HG02852 (cell line): ENCODE measurements at regions not wholly inside any gene's neighbourhood (a gene's known extent, or its start where the extent isn't known, plus 50 kb on each side); places are given as distances from the start of the nearest gene placed in this dataset.
"Not testable (repeated sequence)": the region's sequence is repeated elsewhere in the genome, so short reads cannot be mapped to it uniquely, and the experiment has no call there.

Source experiments
- ATAC-seq: cut with Tn5 transposase; IDR thresholded peaks from one replicate; pipeline ENCODE4 v1.9.1; 2021; ENCODE audit warnings: mild to moderate bottlenecking, moderate library complexity; ENCODE audit not compliant: unreplicated experiment

GRCh38 chr2:181789827-181790448, 101.6 kb upstream of the ITPRID2 start:
- peak; percentile 54 for ATAC-seq

- ATAC-seq: peak; percentile 91
Observed at GRCh38 chr2:181790716-181791649, 100.5 kb upstream of the ITPRID2 start.

GRCh38 chr2:181792906-181793305, 98.6 kb upstream of the ITPRID2 start:
- no peak for ATAC-seq

- no peak for ATAC-seq
Observed at GRCh38 chr2:181798022-181798421, 93.5 kb upstream of the ITPRID2 start.

GRCh38 chr2:181802300-181802699, 89.2 kb upstream of the ITPRID2 start:
- ATAC-seq: not testable (repeated sequence)

GRCh38 chr2:181803903-181804799, 87.4 kb upstream of the ITPRID2 start:
- ATAC-seq: not testable (repeated sequence)

- no peak for ATAC-seq
Observed at GRCh38 chr2:181805228-181806038, 86.1 kb upstream of the ITPRID2 start.

GRCh38 chr2:181806039-181806392, 85.5 kb upstream of the ITPRID2 start:
- ATAC-seq: no peak

GRCh38 chr2:181807526-181807925, 84.0 kb upstream of the ITPRID2 start:
- no peak for ATAC-seq

- no peak for ATAC-seq
Observed at GRCh38 chr2:181810823-181811695, 80.5 kb upstream of the ITPRID2 start.

- ATAC-seq: no peak
Observed at GRCh38 chr2:181812106-181812743, 79.3 kb upstream of the ITPRID2 start.

GRCh38 chr2:181814057-181814491, 77.5 kb upstream of the ITPRID2 start:
- no peak for ATAC-seq

GRCh38 chr2:181817509-181817908, 74.0 kb upstream of the ITPRID2 start:
- no peak for ATAC-seq

GRCh38 chr2:181818058-181818680, 73.4 kb upstream of the ITPRID2 start:
- no peak for ATAC-seq

GRCh38 chr2:181818840-181819239, 72.7 kb upstream of the ITPRID2 start:
- no peak for ATAC-seq

- no peak for ATAC-seq
Observed at GRCh38 chr2:181821049-181821448, 70.5 kb upstream of the ITPRID2 start.

- ATAC-seq: no peak
Observed at GRCh38 chr2:181822097-181822496, 69.4 kb upstream of the ITPRID2 start.

- ATAC-seq: no peak
Observed at GRCh38 chr2:181823405-181823804, 68.1 kb upstream of the ITPRID2 start.
